HUDEP-2 (cell line): ENCODE measurements at regions not wholly inside any gene's neighbourhood (a gene's known extent, or its start where the extent isn't known, plus 50 kb on each side); places are given as distances from the start of the nearest gene placed in this dataset.
"Not testable (repeated sequence)": the region's sequence is repeated elsewhere in the genome, so short reads cannot be mapped to it uniquely, and the experiment has no call there.

Experiments
- DNase-seq, 76 experiments: peaks; one replicate each; lab custom pipeline; 2025; ENCODE audit not compliant: unreplicated experiment in 76 of 76; lab: John Stamatoyannopoulos, UW

DNA sequence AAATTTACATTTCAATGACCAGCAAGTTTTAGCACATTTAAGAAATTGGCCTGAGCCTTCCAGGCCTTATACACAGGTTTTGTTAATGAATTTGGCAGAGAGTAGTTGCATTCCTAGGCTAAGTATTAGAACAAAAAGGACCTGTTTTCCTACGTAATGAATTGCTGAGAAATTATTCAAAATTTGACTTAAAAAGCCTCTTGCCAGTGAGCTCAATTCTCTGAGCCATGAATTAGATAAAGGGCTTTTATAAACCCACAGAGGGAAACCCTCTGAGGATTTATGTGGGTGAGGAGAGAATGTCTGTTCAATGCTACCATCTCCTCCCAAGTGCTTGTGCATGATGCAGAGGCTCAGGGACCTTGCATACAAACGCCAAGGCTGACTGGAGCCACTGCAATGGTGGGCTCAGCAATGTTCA is 94.5 kb upstream of the PELI2 start:
- no peak for DNase-seq

DNA sequence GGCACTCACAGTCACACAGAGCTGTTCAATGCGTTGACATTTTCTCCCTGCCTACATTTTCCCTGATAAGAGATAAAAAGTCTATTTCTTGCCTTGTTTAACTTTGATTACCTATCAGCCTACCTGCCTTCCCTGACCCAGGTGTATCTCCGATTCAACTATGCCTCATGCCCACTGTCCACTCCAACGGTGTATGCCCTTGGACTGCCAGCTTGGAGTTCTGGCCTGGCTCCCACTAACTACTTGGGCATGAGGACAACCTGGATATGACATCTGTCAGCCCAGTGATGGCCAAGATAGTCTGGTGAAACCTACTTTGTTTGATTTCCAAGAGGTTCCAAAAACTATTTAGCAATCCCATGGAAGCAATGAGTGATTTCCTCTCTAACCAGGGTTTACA is 93.0 kb upstream of the PELI2 start:
- DNase-seq: no peak

DNA sequence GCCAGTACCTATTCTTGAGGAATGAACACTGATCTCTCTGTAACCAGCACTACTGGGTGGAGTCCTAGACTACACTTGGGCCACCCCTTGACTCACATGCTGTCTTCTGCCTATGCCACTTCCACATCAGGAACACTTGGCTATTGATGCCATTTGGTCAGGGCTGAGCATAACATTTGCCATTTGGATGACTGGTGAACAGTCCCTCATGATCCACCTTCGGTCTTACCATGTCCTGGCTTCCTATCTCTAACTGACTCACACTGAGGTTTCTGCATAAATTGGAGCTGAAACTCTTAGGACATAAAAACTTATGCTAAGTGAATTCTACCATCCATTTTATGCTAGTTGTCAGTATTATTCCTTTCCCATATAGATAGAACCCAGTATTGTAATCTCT is 91.7 kb upstream of the PELI2 start:
- DNase-seq: no peak

- no peak for DNase-seq
These were observed 90.8 kb upstream of the PELI2 start for GRCh38 chr14:56027421-56027820.

DNA sequence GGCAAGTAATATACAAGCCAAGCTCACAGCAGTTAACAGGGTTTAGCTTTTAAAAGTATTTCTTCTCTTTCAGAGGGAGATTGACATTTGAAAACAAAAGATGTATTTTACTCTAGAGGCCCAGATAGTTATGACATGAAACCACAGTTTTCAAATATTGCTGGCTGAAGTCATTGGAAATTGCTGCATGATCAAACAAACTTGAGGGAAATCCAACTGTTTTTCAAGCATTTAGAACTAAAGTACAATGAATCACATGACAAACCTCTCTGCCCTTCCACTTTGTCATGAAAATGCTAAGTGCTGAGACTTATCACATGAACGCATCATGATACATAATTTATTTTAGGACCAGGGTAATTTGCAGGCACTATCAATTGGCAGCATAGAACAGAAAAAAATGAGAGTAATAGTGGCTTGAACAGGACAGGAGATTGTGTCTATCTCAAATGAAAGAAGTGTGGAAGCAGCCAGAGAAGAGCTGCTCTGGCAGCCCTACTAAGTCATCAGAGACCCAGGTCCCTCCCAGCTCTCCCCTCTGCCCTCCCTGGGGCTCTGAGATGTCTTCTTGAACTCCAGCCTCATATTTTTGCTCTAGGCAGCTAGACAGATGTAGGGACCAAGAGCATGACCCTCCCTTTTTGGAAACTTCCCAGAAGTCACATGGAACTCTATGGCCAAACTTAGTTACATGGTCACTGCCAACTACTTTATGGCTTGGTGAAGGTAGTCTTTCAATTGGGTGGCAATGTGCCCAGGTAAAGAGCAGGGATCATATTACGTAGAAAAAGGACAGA is 90.1 kb upstream of the PELI2 start:
- DNase-seq: no peak

GRCh38 chr14:56036353-56036752 is 81.9 kb upstream of the PELI2 start:
- no peak for DNase-seq

DNA sequence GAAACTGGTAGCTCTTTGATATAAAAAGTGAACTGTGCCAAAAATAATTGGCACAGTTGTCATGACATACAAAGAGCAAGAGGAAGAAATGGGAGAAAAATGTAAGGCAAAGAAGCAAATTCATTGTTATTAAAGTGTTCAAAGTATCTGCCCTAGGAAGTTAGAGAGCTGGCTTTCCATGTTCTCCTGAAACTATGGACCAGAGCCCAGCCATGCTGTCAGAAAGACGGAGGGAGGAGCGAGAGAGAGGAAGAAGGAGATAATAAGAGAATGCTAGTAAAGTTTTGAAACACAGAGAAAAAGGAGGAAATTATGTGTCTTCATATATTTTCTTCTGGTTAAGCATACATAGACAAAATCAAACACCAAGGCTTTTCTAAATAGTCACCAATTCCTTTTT is 78.1 kb upstream of the PELI2 start:
- DNase-seq: no peak

GRCh38 chr14:56044196-56044595 is 74.0 kb upstream of the PELI2 start:
- no peak for DNase-seq

GRCh38 chr14:56046546-56046945 is 71.7 kb upstream of the PELI2 start:
- no peak for DNase-seq

DNA sequence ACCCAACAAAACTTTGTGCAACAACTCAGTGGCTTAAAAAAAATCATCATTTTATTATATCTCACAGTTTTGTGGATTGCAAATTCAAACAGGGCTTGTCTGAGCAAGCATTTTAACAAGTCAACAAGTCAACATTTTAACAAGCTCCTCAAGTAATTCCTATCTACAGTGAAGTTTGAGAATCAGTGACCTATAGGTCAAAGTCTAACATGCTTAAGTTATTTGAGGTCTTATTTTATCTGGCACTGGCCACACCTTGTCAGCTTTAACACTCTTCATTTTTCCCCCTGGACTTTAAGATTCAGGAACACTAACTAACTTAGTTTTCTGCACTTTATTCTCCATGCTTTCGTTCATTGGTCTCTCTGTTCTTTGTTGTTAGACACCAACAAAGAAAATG is 71.2 kb upstream of the PELI2 start:
- no peak for DNase-seq

GRCh38 chr14:56049536-56049935 is 68.7 kb upstream of the PELI2 start:
- no peak for DNase-seq

- DNase-seq: no peak
These were observed 62.7 kb upstream of the PELI2 start for GRCh38 chr14:56055511-56055910.

DNA sequence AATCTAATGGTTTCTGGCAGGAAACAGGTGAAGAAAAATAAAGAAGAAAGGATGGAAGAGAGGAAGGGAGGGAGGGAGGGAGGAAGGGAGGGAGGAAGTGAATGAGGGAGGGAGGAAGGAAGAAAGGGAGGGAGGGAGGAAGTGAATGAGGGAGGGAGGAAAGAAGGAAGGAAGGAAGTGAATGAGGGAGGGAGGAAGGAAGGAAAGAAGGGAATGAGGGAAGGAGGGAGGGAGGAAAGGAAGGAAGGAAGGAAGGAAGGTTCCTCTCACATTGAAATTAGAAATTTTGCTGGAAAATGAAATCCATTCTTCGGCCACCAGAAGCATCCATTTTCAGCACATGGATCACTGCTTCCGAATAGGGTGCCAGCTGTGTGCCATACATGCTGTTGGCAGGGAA is 62.2 kb upstream of the PELI2 start:
- DNase-seq: no peak

GRCh38 chr14:56057071-56057741 is 61.0 kb upstream of the PELI2 start:
- DNase-seq: no peak

GRCh38 chr14:56057767-56058166 is 60.4 kb upstream of the PELI2 start:
- DNase-seq: no peak

GRCh38 chr14:56059054-56059453 is 59.2 kb upstream of the PELI2 start:
- DNase-seq: no peak

DNA sequence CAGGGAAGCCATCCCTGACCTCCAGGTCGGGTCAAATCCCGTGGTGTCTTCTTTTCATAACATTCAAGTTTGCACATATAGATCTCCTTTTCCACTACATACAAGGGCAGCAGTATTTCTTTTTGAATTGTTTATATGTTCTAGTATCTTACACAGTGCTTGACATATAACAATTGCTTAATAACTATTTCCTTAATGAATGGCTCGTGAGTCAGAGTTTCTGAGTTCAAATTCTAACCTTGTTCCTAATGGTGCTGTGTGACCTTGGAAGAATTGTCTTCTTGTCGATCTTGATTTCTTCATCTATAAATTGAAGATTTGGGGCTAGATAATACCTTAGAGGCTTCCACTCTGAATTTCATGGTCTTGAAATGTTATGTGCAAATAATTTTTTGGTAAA is 57.2 kb upstream of the PELI2 start:
- no peak for DNase-seq

DNA sequence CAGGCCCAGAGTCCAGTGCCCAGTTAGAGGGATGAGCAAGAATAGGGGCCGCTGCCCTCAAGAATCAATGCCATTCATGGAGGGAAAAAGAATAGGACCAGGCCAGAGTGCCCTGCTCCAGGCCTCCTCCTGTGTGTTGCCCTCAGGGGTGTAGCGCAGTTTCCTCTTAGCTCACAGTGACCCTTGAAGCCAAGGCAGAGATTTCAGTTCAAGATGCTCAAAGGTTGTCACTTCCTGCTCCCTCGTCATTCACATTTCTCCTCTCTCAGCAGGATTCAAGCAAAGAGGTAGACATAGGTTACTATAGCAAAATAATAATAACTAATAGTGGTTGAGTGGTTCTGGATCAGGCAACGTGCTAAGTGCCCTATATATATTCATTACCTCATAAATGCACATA is 55.1 kb upstream of the PELI2 start:
- no peak for DNase-seq

- DNase-seq: no peak
These were observed 53.7 kb upstream of the PELI2 start for GRCh38 chr14:56064513-56064912.

DNA sequence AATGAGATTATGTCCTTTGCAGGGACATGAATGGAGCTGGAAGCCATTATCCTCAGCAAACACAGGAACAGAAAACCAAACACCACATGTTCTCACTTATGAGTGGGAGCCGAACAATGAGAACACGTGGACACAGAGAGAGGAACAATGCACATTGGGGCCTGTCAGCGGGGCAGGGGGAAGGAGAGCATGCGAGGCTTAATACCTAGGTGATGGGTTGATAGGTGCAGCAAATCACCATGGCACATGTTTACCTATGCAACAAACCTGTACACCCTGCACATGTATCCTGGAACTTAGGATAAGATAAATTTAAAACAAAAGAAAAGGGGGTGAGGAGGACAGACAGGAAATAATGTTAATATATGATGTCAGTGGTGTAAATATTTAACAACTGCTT is 53.0 kb upstream of the PELI2 start:
- DNase-seq: not testable (repeated sequence)

- DNase-seq: no peak
These were observed 52.5 kb upstream of the PELI2 start for GRCh38 chr14:56065621-56066290.
